ENCODE measurements at regions not wholly inside any gene's neighbourhood (a gene's known extent, or its start where the extent isn't known, plus 50 kb on each side); places are given as distances from the start of the nearest gene placed in this dataset.

- Histone ChIP-seq H4K20me1 (ENCODE audit: insufficient read depth, low read length) (no peaks in the 10 kb centered on the region), H3K9me3 (ENCODE audit: low read length) (no peaks in the 10 kb centered on the region), H3K4me1 (ENCODE audit: insufficient read depth, low read length) (no peaks in the 10 kb centered on the region), H3K4me2 (ENCODE audit: low read depth, low read length) (no peak overlapping the region), H2AFZ (ENCODE audit: low read length) (no peak overlapping the region), H3K27ac (ENCODE audit: extremely low read length, insufficient read depth, low read length) (no peak overlapping the region), H3K9ac (ENCODE audit: insufficient read depth, low read depth, low read length) (no peak overlapping the region), H3K79me2 (ENCODE audit: insufficient read depth, low read length) (no peaks in the 10 kb centered on the region), H3K27me3 (ENCODE audit: control insufficient read depth in 1 of 2, insufficient read depth in 2 of 2, low read length in 2 of 2) (no peaks in the 10 kb centered on the region), H3K36me3 (replicated peaks in 1 of 2; ENCODE audit: control insufficient read depth in 1 of 2, insufficient read depth in 2 of 2, low read length in 2 of 2) (no peaks in the 10 kb centered on the region), H3K4me3 (replicated peaks in 1 of 3; ENCODE audit: insufficient read depth in 1 of 3, low read depth in 2 of 3, low read length in 3 of 3) (no peak overlapping the region)
- ATAC-seq = no peak
- TF ChIP-seq ZNF263 (CRISPR knock-in tag; IDR thresholded peaks at IDR 0.05) = no peak
- TF ChIP-seq MXI1 (IDR thresholded peaks at IDR 0.05; ENCODE audit: borderline replicate concordance, low read depth, low read length) = no peak
- no peak for TF ChIP-seq ZNF512 (CRISPR knock-in tag; IDR thresholded peaks at IDR 0.05)
- no peak for TF ChIP-seq ZNF674 (CRISPR knock-in tag; IDR thresholded peaks at IDR 0.05; ENCODE audit: low read depth)
- no peak for TF ChIP-seq RORA (CRISPR knock-in tag; IDR thresholded peaks at IDR 0.05)
- TF ChIP-seq TP53 (CRISPR knock-in tag; conservative IDR thresholded peaks at IDR 0.05) = no peak
- TF ChIP-seq PHB2 (IDR thresholded peaks at IDR 0.05; ENCODE audit: partially characterized antibody) = no peak
- no peak for TF ChIP-seq DMTF1 (CRISPR knock-in tag; IDR thresholded peaks at IDR 0.05)
- TF ChIP-seq LRRFIP1 (CRISPR knock-in tag; conservative IDR thresholded peaks at IDR 0.05) = no peak
- no TSS peak for BruUV-seq (replicated peaks)
- no peak for FAIRE-seq
- intact Hi-C loops (cut with micrococcal nuclease; ENCODE audit: unreplicated experiment) = no loop called here
- WGBS (ENCODE audit: low lambda C conversion rate) = 1% methylated on average over 5 of the region's 5 CpGs
- ChIA-PET POLR2A (no interaction called here), CTCF (ENCODE audit: low intra/inter-chr PET ratio, low total read pairs) (no interaction called here)
- in situ Hi-C loops (cut with HindIII; ENCODE audit: extremely low pct_ligation_motif_present, low pct_unique_long_range_greater_than_20kb) = no loop called here
- no peak for DNase-seq (ENCODE audit: low spot score)
Measured at GRCh38 chr4:66640233-66640990, 904.9 kb downstream of the CENPC start.

Measured in HepG2 (cell line).